ENCODE measurements at regions not wholly inside any gene's neighbourhood (a gene's known extent, or its start where the extent isn't known, plus 50 kb on each side); places are given as distances from the start of the nearest gene placed in this dataset.

- Histone ChIP-seq H3K27ac (ENCODE audit: low read length) (no peak overlapping the region), H2AFZ (ENCODE audit: low read depth, low read length) (no peak overlapping the region), H3K4me3 (ENCODE audit: low read length) (no peak overlapping the region), H3K36me3 (replicated peaks; ENCODE audit: low read depth, low read length) (no peaks in the 10 kb centered on the region), H3K79me2 (ENCODE audit: low read length) (no peaks in the 10 kb centered on the region), H3K4me2 (ENCODE audit: low read length) (no peak overlapping the region), H3K9me3 (ENCODE audit: insufficient read depth, low read length) (no peaks in the 10 kb centered on the region), H3K4me1 (ENCODE audit: low read length) (no peaks in the 10 kb centered on the region), H3K27me3 (ENCODE audit: low read depth, low read length) (peaks cover 3% of the 10 kb centered on the region; the same call in 1 of the 2 replicates), H3K9ac (ENCODE audit: low read length) (no peak overlapping the region), H4K20me1 (ENCODE audit: insufficient read depth, low read length) (no peaks in the 10 kb centered on the region)
- TF ChIP-seq CTCF (IDR thresholded peaks at IDR 0.05; ENCODE audit: low read depth, low read length) = no peak
- no peak for TF ChIP-seq EZH2phosphoT487 (IDR thresholded peaks at IDR 0.05; ENCODE audit: low read depth)
Observed at GRCh38 chr16:25637236-25637635, 54.5 kb upstream of the HS3ST4 start.

- no peak overlapping the region for H3K27ac ChIP-seq (ENCODE audit: low read length)
- H3K4me1 ChIP-seq (ENCODE audit: low read length) = no peaks in the 10 kb centered on the region
- no peak overlapping the region for H3K4me2 ChIP-seq (ENCODE audit: low read length)
- no peaks in the 10 kb centered on the region for H3K27me3 ChIP-seq (ENCODE audit: low read depth, low read length)
- H2AFZ ChIP-seq (ENCODE audit: low read depth, low read length) = no peak overlapping the region
- TF ChIP-seq EZH2phosphoT487 (IDR thresholded peaks at IDR 0.05; ENCODE audit: low read depth) (no peak), CTCF (IDR thresholded peaks at IDR 0.05; ENCODE audit: low read depth, low read length) (no peak)
- H3K9ac ChIP-seq (ENCODE audit: low read length) = no peak overlapping the region
- no peak overlapping the region for H3K4me3 ChIP-seq (ENCODE audit: low read length)
- no peaks in the 10 kb centered on the region for H3K9me3 ChIP-seq (ENCODE audit: insufficient read depth, low read length)
- H3K36me3 ChIP-seq (replicated peaks; ENCODE audit: low read depth, low read length) = no peaks in the 10 kb centered on the region
- H3K79me2 ChIP-seq (ENCODE audit: low read length) = no peaks in the 10 kb centered on the region
- H4K20me1 ChIP-seq (ENCODE audit: insufficient read depth, low read length) = no peaks in the 10 kb centered on the region
Observed at GRCh38 chr16:25636662-25637061, 55.1 kb upstream of the HS3ST4 start.

DNA sequence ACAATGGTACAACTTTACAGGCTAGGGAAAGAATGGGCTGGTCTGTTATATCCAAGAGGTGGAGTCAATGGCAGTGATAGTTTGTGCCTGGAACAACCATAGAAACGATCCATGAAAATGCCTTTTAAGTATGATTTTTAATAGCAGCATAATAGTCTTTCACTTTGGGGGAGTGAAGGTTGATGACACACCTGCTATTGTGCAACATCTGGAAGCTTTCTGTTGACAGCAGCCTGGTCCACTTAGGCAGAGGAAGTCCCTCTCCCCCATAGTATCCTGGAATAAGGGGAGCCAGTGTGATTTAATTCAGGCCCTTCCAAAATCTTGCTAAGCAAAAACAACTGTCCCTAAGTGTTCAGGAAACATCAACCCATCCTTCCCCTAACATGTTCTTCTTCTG, 56.3 kb upstream of the HS3ST4 start:
- no peak overlapping the region for H3K4me3 ChIP-seq (ENCODE audit: low read length)
- TF ChIP-seq CTCF (IDR thresholded peaks at IDR 0.05; ENCODE audit: low read depth, low read length) (no peak), EZH2phosphoT487 (IDR thresholded peaks at IDR 0.05; ENCODE audit: low read depth) (no peak)
- no peaks in the 10 kb centered on the region for H3K9me3 ChIP-seq (ENCODE audit: insufficient read depth, low read length)
- no peak overlapping the region for H3K27ac ChIP-seq (ENCODE audit: low read length)
- H4K20me1 ChIP-seq (ENCODE audit: insufficient read depth, low read length) = no peaks in the 10 kb centered on the region
- H2AFZ ChIP-seq (ENCODE audit: low read depth, low read length) = no peak overlapping the region
- no peak overlapping the region for H3K9ac ChIP-seq (ENCODE audit: low read length)
- H3K27me3 ChIP-seq (ENCODE audit: low read depth, low read length) = no peaks in the 10 kb centered on the region
- H3K4me2 ChIP-seq (ENCODE audit: low read length) = no peak overlapping the region
- H3K4me1 ChIP-seq (ENCODE audit: low read length) = no peaks in the 10 kb centered on the region
- no peaks in the 10 kb centered on the region for H3K36me3 ChIP-seq (replicated peaks; ENCODE audit: low read depth, low read length)
- no peaks in the 10 kb centered on the region for H3K79me2 ChIP-seq (ENCODE audit: low read length)

DNA sequence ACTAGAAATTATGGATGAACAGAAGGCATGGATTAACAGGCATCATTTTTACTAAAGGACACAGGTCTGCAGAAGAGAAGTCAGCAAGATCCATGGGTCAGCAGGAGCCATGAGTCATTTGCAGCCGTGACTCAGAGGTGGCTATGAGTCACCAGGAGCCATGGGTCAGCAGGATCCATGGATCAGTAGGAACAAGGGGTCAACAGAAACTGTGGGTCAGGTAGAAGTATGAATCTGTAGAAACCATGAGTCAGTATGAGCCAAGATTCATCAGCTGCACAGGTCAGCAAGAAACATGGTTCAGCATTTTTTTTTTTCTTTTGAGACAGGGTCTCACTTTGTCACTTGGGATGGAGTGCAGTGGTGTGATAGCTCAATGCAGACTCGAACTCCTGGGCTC, 58.2 kb upstream of the HS3ST4 start:
- Histone ChIP-seq H3K79me2 (ENCODE audit: low read length) (no peaks in the 10 kb centered on the region), H3K4me3 (ENCODE audit: low read length) (no peak overlapping the region), H3K4me1 (ENCODE audit: low read length) (no peaks in the 10 kb centered on the region), H3K27me3 (ENCODE audit: low read depth, low read length) (no peaks in the 10 kb centered on the region), H3K27ac (ENCODE audit: low read length) (no peak overlapping the region), H3K9ac (ENCODE audit: low read length) (no peak overlapping the region), H2AFZ (ENCODE audit: low read depth, low read length) (no peak overlapping the region), H3K9me3 (ENCODE audit: insufficient read depth, low read length) (no peaks in the 10 kb centered on the region), H3K4me2 (ENCODE audit: low read length) (no peak overlapping the region), H3K36me3 (replicated peaks; ENCODE audit: low read depth, low read length) (no peaks in the 10 kb centered on the region), H4K20me1 (ENCODE audit: insufficient read depth, low read length) (no peaks in the 10 kb centered on the region)
- TF ChIP-seq CTCF (IDR thresholded peaks at IDR 0.05; ENCODE audit: low read depth, low read length) (no peak), EZH2phosphoT487 (IDR thresholded peaks at IDR 0.05; ENCODE audit: low read depth) (no peak)
